Cardiac fibroblast (primary cell): ENCODE measurements at regions not wholly inside any gene's neighbourhood (a gene's known extent, or its start where the extent isn't known, plus 50 kb on each side); places are given as distances from the start of the nearest gene placed in this dataset.

Experiments
- DNase-seq, 2 donors: peaks; one replicate each; pipeline versions ENCODE4 v3.0.0 to v3.0.0-alpha.2; 2010; ENCODE audit warnings: low read depth in 2 of 2
- H3K4me3 ChIP-seq, 2 donors: replicated peaks in 1 of 2; 1 replicate in 1 of 2; 2 replicates in 1 of 2; pipeline ENCODE4 v1.5.1; 2011; ENCODE audit warnings: low read depth in 2 of 2, low read length in 2 of 2, mild to moderate bottlenecking in 2 of 2, moderate library complexity in 1 of 2
- TF ChIP-seq, protein P1 (sequence below): IDR thresholded peaks from one replicate; pipeline ENCODE4 v1.5.1; 2011; ENCODE audit warnings: low read depth, mild to moderate bottlenecking, low read length, inconsistent platforms

DNA sequence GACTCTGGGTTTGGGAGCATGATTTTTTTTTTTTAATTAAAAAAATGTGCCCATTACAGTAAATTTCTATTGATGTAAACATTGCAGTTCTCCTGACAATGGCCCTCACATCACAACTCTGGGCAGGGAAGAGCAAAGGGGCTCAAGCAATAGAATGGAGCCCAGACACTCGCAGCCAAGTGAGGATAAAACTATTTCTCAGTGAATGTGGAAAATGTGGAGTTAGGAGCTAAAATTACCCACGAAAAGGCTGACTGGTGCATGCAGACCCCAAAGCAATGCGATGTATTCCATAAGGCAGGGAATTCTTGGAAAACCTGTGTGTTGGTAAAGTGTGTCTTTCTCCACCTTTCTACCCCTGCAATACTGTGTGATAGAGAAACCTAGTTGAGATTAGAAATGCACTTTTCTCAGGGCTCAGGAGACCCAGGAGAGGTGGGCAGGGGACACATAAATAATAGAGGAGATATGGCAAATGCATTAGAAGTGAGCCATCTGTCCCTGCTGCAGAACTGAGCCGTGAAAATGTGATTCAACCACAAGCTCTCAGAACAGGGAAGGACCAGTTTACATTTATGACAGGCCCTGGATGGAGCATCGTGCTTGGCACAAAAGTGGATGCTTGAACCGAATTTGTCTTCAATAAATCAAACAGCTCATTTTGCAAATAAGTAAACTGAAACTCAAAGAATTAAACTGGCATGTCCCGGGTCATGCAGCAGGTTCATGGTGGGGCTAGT, 100.1 kb downstream of the MYCN start:
- no peak overlapping the region for H3K4me3 ChIP-seq
- DNase-seq, result no peak
- TF ChIP-seq, protein P1, sequence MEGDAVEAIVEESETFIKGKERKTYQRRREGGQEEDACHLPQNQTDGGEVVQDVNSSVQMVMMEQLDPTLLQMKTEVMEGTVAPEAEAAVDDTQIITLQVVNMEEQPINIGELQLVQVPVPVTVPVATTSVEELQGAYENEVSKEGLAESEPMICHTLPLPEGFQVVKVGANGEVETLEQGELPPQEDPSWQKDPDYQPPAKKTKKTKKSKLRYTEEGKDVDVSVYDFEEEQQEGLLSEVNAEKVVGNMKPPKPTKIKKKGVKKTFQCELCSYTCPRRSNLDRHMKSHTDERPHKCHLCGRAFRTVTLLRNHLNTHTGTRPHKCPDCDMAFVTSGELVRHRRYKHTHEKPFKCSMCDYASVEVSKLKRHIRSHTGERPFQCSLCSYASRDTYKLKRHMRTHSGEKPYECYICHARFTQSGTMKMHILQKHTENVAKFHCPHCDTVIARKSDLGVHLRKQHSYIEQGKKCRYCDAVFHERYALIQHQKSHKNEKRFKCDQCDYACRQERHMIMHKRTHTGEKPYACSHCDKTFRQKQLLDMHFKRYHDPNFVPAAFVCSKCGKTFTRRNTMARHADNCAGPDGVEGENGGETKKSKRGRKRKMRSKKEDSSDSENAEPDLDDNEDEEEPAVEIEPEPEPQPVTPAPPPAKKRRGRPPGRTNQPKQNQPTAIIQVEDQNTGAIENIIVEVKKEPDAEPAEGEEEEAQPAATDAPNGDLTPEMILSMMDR, result no peak

DNA sequence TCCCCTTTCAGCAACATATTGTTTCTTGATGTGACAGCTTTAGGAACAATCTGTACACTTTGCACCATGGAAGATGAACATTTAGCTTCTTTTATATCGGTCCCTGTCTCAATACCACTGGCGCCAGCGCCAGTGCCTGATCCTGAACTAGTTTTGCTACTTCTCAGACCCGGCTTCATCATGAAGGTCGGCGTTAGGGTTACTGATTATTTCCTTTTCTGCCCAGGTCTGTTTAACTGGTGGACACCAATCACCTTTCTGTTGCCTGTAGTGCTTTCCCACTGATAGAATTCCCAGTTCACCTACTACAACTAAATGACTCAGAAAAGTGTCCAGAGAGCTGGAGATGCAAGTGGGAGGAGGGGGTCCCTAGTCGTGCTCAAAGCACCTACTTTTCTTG, 99.5 kb downstream of the MYCN start:
- TF ChIP-seq, protein P1, result no peak
- no peak overlapping the region for H3K4me3 ChIP-seq
- no peak for DNase-seq

DNA sequence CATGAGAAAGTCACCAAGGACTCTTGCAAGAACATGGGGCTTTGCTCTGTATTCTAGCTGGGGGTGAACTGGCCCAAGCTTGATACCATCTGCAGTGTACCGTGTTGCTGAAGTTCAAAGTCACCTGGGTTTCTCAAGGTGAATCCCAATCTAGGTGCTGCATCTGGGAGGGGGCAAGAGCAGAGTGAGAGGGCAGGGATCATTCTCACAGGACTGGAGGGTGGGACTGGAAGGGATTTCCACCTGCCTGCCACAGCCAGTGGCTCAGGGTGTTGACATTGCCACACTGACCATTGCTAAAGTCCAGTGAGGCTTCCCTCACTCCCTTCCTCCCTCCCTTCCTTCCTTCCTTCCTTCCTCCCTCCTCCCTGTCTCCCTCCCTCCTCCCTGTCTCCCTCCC, 98.7 kb downstream of the MYCN start:
- no peak overlapping the region for H3K4me3 ChIP-seq
- TF ChIP-seq, protein P1, result no peak
- no peak for DNase-seq

DNA sequence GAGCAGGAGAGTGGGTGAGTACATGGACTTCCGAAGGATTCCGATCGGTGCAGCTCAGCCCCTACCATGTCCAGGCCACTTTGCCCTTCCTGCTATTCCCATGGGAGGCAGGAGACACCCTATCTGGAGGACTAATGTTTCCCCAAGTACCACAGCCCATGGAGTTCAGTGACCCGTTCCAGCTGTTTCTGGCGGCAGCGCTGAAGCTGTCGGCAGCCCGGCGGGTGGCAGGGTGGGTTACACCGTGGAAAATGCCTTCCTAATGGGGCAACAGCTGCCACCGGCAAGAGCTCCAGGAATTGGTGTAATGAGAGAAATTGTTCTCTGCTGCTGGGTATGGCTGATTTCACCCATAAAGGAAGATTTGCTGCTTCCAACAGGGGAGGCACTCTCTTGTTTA, 98.3 kb downstream of the MYCN start:
- TF ChIP-seq, protein P1, result no peak
- no peak overlapping the region for H3K4me3 ChIP-seq
- DNase-seq, result no peak

DNA sequence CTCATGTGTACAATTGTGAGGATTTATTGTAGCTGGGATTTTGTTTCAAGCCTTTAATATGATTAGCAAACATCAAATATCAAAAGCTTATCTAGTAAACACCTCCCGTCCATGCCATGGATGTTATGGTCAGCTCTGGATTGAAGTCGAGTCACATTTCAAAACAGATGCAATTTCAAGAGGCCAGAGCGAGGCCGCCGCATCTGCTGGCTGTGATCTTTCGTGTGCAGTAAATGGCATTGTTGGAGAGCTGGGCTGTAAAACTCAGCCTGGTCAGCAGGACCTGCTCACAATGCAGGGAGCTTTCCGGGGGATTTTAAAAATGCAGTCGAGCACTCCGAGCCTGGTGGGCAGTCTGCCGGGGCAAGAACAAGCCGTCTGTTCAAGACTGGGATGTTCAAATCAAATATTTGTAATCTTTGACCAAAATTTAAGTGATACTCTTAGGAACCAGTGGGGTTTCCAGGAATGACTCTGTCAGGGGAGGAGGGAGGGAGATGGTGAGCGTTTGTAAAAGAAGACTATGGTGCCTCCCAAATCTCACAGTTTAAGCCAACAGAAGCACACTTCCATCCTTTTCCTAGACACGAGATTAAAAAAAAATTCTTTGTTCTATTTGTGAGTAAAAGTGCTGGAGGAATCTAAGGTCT, 97.6 kb downstream of the MYCN start:
- no peak overlapping the region for H3K4me3 ChIP-seq
- TF ChIP-seq, protein P1, result no peak
- no peak for DNase-seq

DNA sequence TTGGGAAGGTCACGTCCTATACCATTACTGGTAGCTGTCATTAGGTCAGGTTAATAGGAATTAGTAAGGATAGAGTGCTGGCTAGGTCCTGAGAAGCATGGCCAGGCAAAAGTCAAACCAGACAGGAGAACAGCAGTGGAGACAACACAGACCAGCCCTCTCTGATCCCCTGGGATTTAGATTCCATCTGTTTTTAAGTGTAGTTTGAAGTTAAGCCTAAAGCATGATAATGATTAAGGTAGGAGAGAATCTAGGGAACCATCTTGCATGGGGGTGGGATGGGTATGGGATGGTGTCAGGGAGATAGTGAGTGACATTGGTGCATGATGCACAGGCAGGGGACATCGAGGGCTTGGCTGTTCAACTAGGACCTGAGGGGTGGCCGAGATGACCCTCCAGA, 96.6 kb downstream of the MYCN start:
- TF ChIP-seq, protein P1, result no peak
- no peak for DNase-seq

More for the DNA sequence above, 96.6 kb downstream of the MYCN start:
- H3K4me3 ChIP-seq, result no peak overlapping the region
